Ascending aorta (tissue), 2 donors: ENCODE measurements at regions not wholly inside any gene's neighbourhood (a gene's known extent, or its start where the extent isn't known, plus 50 kb on each side); places are given as distances from the start of the nearest gene placed in this dataset.

Experiments
- DNase-seq, 2 donors: peaks; one replicate each; pipeline ENCODE4 v3.0.0-alpha.2; 2019; ENCODE audit warnings: low spot score in 2 of 2
- H3K27ac ChIP-seq, 2 donors: fragments of 200-600 bp; sonication (generic); one replicate each; pipeline ENCODE4 v1.5.1; 2016 to 2017; ENCODE audit warnings: mild to moderate bottlenecking in 1 of 2
- H3K27me3 ChIP-seq: fragments of 200-600 bp; sonication (generic); one replicate; pipeline ENCODE4 v1.5.1; 2017
- H3K36me3 ChIP-seq, 2 donors: fragments of 200-600 bp; sonication (generic); one replicate each; pipeline ENCODE4 v1.5.1; 2016
- H3K4me1 ChIP-seq, 2 donors: fragments of 200-600 bp; sonication (generic); one replicate each; pipeline ENCODE4 v1.5.1; 2016 to 2017; ENCODE audit warnings: mild to moderate bottlenecking in 1 of 2
- H3K4me3 ChIP-seq, 2 donors: fragments of 200-600 bp; sonication (generic); one replicate each; pipeline ENCODE4 v1.5.1; 2016 to 2017; ENCODE audit warnings: mild to moderate bottlenecking in 1 of 2
- H3K9me3 ChIP-seq, 2 donors: fragments of 200-600 bp; sonication (generic); one replicate each; pipeline ENCODE4 v1.5.1; 2016
- intact Hi-C: fragments of 100-400 bp; cut with DNase I; formaldehyde crosslinking; loops from one replicate; pipeline ENCODE4 v1.15.1; 2023
- TF ChIP-seq, protein P1 (sequence below), 3 experiments: fragments of 200-600 bp in 2 of 3; fragments of 450-650 bp in 1 of 3; sonication (generic) in 2 of 3; IDR thresholded peaks; one replicate each; pipeline ENCODE4 v1.5.1; 2016 to 2019; ENCODE audit warnings: antibody characterized with exemption in 3 of 3, mild to moderate bottlenecking in 1 of 3, moderate library complexity in 1 of 3

GRCh38 chr1:13899856-13900255, 199.9 kb downstream of the PRDM2 start:
- H3K36me3 ChIP-seq: no peaks in the 10 kb centered on the region
- H3K9me3 ChIP-seq: peaks cover 0 to 1% of the 10 kb centered on the region in 2 donors
- H3K4me1 ChIP-seq: no peaks in the 10 kb centered on the region
- H3K27me3 ChIP-seq: no peaks in the 10 kb centered on the region
- TF ChIP-seq, protein P1, sequence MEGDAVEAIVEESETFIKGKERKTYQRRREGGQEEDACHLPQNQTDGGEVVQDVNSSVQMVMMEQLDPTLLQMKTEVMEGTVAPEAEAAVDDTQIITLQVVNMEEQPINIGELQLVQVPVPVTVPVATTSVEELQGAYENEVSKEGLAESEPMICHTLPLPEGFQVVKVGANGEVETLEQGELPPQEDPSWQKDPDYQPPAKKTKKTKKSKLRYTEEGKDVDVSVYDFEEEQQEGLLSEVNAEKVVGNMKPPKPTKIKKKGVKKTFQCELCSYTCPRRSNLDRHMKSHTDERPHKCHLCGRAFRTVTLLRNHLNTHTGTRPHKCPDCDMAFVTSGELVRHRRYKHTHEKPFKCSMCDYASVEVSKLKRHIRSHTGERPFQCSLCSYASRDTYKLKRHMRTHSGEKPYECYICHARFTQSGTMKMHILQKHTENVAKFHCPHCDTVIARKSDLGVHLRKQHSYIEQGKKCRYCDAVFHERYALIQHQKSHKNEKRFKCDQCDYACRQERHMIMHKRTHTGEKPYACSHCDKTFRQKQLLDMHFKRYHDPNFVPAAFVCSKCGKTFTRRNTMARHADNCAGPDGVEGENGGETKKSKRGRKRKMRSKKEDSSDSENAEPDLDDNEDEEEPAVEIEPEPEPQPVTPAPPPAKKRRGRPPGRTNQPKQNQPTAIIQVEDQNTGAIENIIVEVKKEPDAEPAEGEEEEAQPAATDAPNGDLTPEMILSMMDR (IDR thresholded peaks at IDR 0.05): no peak
- intact Hi-C loops: no loop called here
- no peak for DNase-seq
- no peak overlapping the region for H3K27ac ChIP-seq
- H3K4me3 ChIP-seq: no peak overlapping the region

GRCh38 chr1:13900583-13900982, 200.6 kb downstream of the PRDM2 start:
- TF ChIP-seq, protein P1 (IDR thresholded peaks at IDR 0.05): no peak
- intact Hi-C loops: no loop called here
- Histone ChIP-seq H3K4me3 (no peak overlapping the region), H3K36me3 (no peaks in the 10 kb centered on the region), H3K27ac (no peak overlapping the region), H3K27me3 (no peaks in the 10 kb centered on the region), H3K4me1 (no peaks in the 10 kb centered on the region), H3K9me3 (peaks cover 0 to 4% of the 10 kb centered on the region in 2 donors)
- no peak for DNase-seq

DNA sequence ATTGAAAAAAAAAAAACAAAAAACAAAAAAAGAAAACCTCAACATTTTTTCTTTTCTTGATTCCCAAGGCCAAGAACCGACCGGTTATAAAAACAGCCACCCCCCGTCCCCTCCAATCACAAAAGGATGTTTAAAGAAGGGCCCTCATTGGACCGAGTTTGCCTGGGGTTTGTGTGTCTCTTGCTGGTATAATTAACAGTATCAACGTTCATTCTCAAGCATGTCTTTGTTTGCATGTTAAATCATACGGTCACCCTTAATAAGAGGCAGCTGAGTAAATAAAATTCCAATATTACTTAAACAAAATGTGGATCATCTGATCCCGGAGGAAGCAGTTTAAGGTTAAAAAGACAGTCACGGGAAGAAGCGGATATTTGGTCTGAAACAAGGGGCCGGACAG, 201.1 kb downstream of the PRDM2 start:
- intact Hi-C loops: no loop called here
- H3K9me3 ChIP-seq: peaks cover 0 to 4% of the 10 kb centered on the region in 2 donors
- TF ChIP-seq, protein P1 (IDR thresholded peaks at IDR 0.05): no peak
- DNase-seq: no peak
- no peak overlapping the region for H3K4me3 ChIP-seq
- H3K27ac ChIP-seq: no peak overlapping the region
- H3K4me1 ChIP-seq: no peaks in the 10 kb centered on the region
- H3K36me3 ChIP-seq: no peaks in the 10 kb centered on the region
- no peaks in the 10 kb centered on the region for H3K27me3 ChIP-seq

GRCh38 chr1:13901597-13901996, 201.6 kb downstream of the PRDM2 start:
- intact Hi-C loops: no loop called here
- Histone ChIP-seq H3K4me1 (no peaks in the 10 kb centered on the region), H3K27ac (no peak overlapping the region), H3K4me3 (no peak overlapping the region), H3K36me3 (no peaks in the 10 kb centered on the region), H3K9me3 (peaks cover 0 to 4% of the 10 kb centered on the region in 2 donors), H3K27me3 (no peaks in the 10 kb centered on the region)
- TF ChIP-seq, protein P1 (IDR thresholded peaks at IDR 0.05): no peak
- no peak for DNase-seq

DNA sequence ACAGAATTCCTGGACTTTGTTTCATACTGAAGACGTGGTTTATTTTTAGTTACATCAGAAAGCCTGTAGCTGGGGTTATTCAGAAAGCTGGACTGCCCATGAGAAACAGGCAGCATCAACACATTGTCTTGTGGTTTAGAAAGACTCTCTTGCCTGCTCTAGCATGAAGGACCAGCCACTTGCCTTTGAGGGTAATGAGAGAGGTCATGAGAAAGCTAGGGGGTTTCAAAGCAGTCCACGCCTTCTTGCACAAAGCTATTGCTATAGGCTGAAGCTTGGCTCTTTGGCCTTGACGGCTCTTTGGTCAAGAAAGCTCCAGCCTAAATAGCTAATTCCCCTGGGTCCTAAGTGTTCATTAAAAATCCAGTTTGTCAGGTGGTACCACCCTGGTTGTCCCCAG, 208.1 kb downstream of the PRDM2 start:
- intact Hi-C loops: no loop called here
- Histone ChIP-seq H3K9me3 (peaks cover 0 to 4% of the 10 kb centered on the region in 2 donors), H3K4me3 (no peak overlapping the region), H3K4me1 (peaks cover 0 to 3% of the 10 kb centered on the region in 2 donors), H3K27me3 (no peaks in the 10 kb centered on the region), H3K27ac (no peak overlapping the region), H3K36me3 (no peaks in the 10 kb centered on the region)
- no peak for DNase-seq
- TF ChIP-seq, protein P1 (IDR thresholded peaks at IDR 0.05): no peak
